ENCODE measurements at regions not wholly inside any gene's neighbourhood (a gene's known extent, or its start where the extent isn't known, plus 50 kb on each side); places are given as distances from the start of the nearest gene placed in this dataset.

- CTCF ChIA-PET: no interaction called here
- POLR2A ChIA-PET: no interaction called here
- Histone ChIP-seq H3K9me2 (ENCODE audit: insufficient read depth) (no peaks in the 10 kb centered on the region), H2AFZ (ENCODE audit: low read depth, low read length, poor library complexity, severe bottlenecking) (no peak overlapping the region), H3K27ac (ENCODE audit: low read depth, low read length) (no peak overlapping the region), H3K79me2 (ENCODE audit: insufficient read depth, low read length) (no peaks in the 10 kb centered on the region), H3K27me3 (ENCODE audit: insufficient read depth, low read length) (no peaks in the 10 kb centered on the region), H3K9me3 (ENCODE audit: control insufficient read depth in 1 of 2, insufficient read depth in 1 of 2, low read depth in 1 of 2, low read length in 2 of 2) (peaks cover 12% of the 10 kb centered on the region in 2 experiments; a peak in 2 of 4 replicates), H4K20me1 (ENCODE audit: insufficient read depth) (no peaks in the 10 kb centered on the region), H3K36me3 (ENCODE audit: control insufficient read depth in 1 of 2, insufficient read depth in 2 of 2, low read length in 2 of 2) (no peaks in the 10 kb centered on the region), H3K4me3 (replicated peaks in 1 of 2; ENCODE audit: low read depth in 1 of 2, low read length in 2 of 2) (no peak overlapping the region), H3K4me1 (ENCODE audit: control insufficient read depth in 1 of 2, insufficient read depth in 2 of 2, low read length in 2 of 2) (no peaks in the 10 kb centered on the region), H3K4me2 (ENCODE audit: low read length) (no peak overlapping the region), H3K9ac (ENCODE audit: low read length) (no peak overlapping the region)
- no peak for ATAC-seq
- DNase-seq (ENCODE audit: low read depth, low spot score): no peak
- intact Hi-C loops (cut with micrococcal nuclease): no loop called here
- TF ChIP-seq ZFX (IDR thresholded peaks at IDR 0.05) (no peak), REST (IDR thresholded peaks at IDR 0.05; ENCODE audit: low read depth) (no peak), EGR1 (IDR thresholded peaks at IDR 0.05; ENCODE audit: low read depth) (no peak), RAD21 (IDR thresholded peaks at IDR 0.05; ENCODE audit: low read depth) (no peak), CEBPB (IDR thresholded peaks at IDR 0.05; ENCODE audit: low read depth) (no peak), EZH2 (IDR thresholded peaks at IDR 0.05) (no peak), CBX3 (IDR thresholded peaks at IDR 0.05; ENCODE audit: low read depth) (no peak), JUND (IDR thresholded peaks at IDR 0.05) (no peak), FOSL1 (IDR thresholded peaks at IDR 0.05; ENCODE audit: low read depth) (no peak), POLR2AphosphoS5 (IDR thresholded peaks at IDR 0.05; ENCODE audit: low read depth, low read length) (no peak), ATF3 (IDR thresholded peaks at IDR 0.05) (no peak), MAX (IDR thresholded peaks at IDR 0.05) (no peak), YY1 (IDR thresholded peaks at IDR 0.05; ENCODE audit: extremely low read depth, insufficient replicate concordance, low read depth, low read length) (no peak), ELF1 (IDR thresholded peaks at IDR 0.05; ENCODE audit: borderline replicate concordance, low read depth) (no peak), ZNF274 (IDR thresholded peaks at IDR 0.05; ENCODE audit: low read depth, low read length) (no peak), POLR2A (IDR thresholded peaks at IDR 0.05; ENCODE audit: borderline replicate concordance, extremely low read depth, insufficient read depth, insufficient read length) (no peak), SRF (IDR thresholded peaks at IDR 0.05; ENCODE audit: low read depth) (no peak), TCF7L2 (IDR thresholded peaks at IDR 0.05; ENCODE audit: borderline replicate concordance, extremely low read depth, insufficient read depth, insufficient read length) (no peak), CTCF (IDR thresholded peaks at IDR 0.05 in 2 of 3, conservative IDR thresholded peaks at IDR 0.05 in 1 of 3; ENCODE audit: borderline replicate concordance in 1 of 3, insufficient read depth in 1 of 3, low read depth in 2 of 3, low read length in 2 of 3) (no peak), ZBTB33 (IDR thresholded peaks at IDR 0.05; ENCODE audit: extremely low read depth, insufficient replicate concordance, low read length) (no peak)
- RAD21 ChIA-PET (ENCODE audit: low non-redundant PET in 1 of 2, low total read pairs in 2 of 2, uncharacterized antibody in 2 of 2, unreplicated experiment in 2 of 2): no interaction called here
- BruUV-seq (replicated peaks): no TSS peak
These were observed 717.0 kb upstream of the MBL2 start for GRCh38 chr10:53489335-53490182.
